Smooth muscle cell (in vitro differentiated cells): ENCODE measurements at regions not wholly inside any gene's neighbourhood (a gene's known extent, or its start where the extent isn't known, plus 50 kb on each side); places are given as distances from the start of the nearest gene placed in this dataset.

Experiments
- DNase-seq: peaks from one replicate; lab custom pipeline; 2025; ENCODE audit not compliant: unreplicated experiment; lab: John Stamatoyannopoulos, UW
- H2AFZ ChIP-seq: fragments of 200-600 bp; sonication (generic); 2 replicates; pipeline ENCODE4 v1.6.0; 2016; ENCODE audit warnings: antibody characterized with exemption, low read depth, mild to moderate bottlenecking
- H3F3A ChIP-seq: fragments of 200-600 bp; sonication (generic); 2 replicates; pipeline ENCODE4 v1.6.0; 2017; ENCODE audit warnings: antibody characterized with exemption, low read depth
- H3K27ac ChIP-seq: fragments of 200-600 bp; sonication (generic); 2 replicates; pipeline ENCODE4 v1.5.1; 2016; ENCODE audit warnings: low read depth, mild to moderate bottlenecking
- H3K27me3 ChIP-seq: fragments of 200-600 bp; sonication (generic); 2 replicates; pipeline ENCODE4 v1.6.1; 2016; ENCODE audit warnings: low read depth, mild to moderate bottlenecking
- H3K36me3 ChIP-seq: fragments of 200-600 bp; sonication (generic); 2 replicates; pipeline ENCODE4 v1.5.1; 2016; ENCODE audit warnings: low read depth
- H3K4me1 ChIP-seq: fragments of 200-600 bp; sonication (generic); 2 replicates; pipeline ENCODE4 v1.5.1; 2016; ENCODE audit warnings: low read depth
- H3K4me2 ChIP-seq: fragments of 200-600 bp; sonication (generic); 2 replicates; pipeline ENCODE4 v1.6.0; 2016; ENCODE audit warnings: mild to moderate bottlenecking
- H3K4me3 ChIP-seq: fragments of 200-600 bp; sonication (generic); 2 replicates; pipeline ENCODE4 v1.5.1; 2016; ENCODE audit warnings: mild to moderate bottlenecking
- H3K79me2 ChIP-seq: fragments of 200-600 bp; sonication (generic); 2 replicates; pipeline ENCODE4 v1.6.0; 2016; ENCODE audit warnings: low read depth, mild to moderate bottlenecking
- H3K9ac ChIP-seq: fragments of 200-600 bp; sonication (generic); 2 replicates; pipeline ENCODE4 v1.6.0; 2016; ENCODE audit warnings: low read depth
- H3K9me3 ChIP-seq: fragments of 200-600 bp; sonication (generic); replicated peaks from 2 replicates; pipeline ENCODE4 v1.5.1; 2016; ENCODE audit warnings: low read depth
- H4K20me1 ChIP-seq: fragments of 200-600 bp; sonication (generic); 2 replicates; pipeline ENCODE4 v1.6.0; 2016; ENCODE audit warnings: low read depth
- CTCF ChIP-seq: fragments of 200-600 bp; sonication (generic); IDR thresholded peaks from 2 replicates; pipeline ENCODE4 v1.5.1; 2017; ENCODE audit warnings: borderline replicate concordance, mild to moderate bottlenecking, antibody characterized with exemption; ENCODE audit not compliant: insufficient read depth, poor library complexity, severe bottlenecking
- WGBS: methylation state at CpG from one replicate; pipeline ENCODE4 v1.1.7; 2016; ENCODE audit warnings: low lambda C conversion rate; 5-methylcytosine and 5-hydroxymethylcytosine counted together

- Histone ChIP-seq H3K9me3 (no peaks in the 10 kb centered on the region), H3K79me2 (no peaks in the 10 kb centered on the region), H3K36me3 (no peaks in the 10 kb centered on the region), H3K4me1 (no peaks in the 10 kb centered on the region), H4K20me1 (no peaks in the 10 kb centered on the region), H3F3A (no peaks in the 10 kb centered on the region), H3K9ac (no peak overlapping the region), H3K4me2 (no peak overlapping the region), H3K27ac (no peak overlapping the region), H3K27me3 (no peaks in the 10 kb centered on the region), H2AFZ (no peak overlapping the region), H3K4me3 (no peak overlapping the region)
- WGBS, result 85% methylated on average over 4 of the region's 4 CpGs
- no peak for DNase-seq
- TF ChIP-seq CTCF, result no peak
These were observed 169.6 kb upstream of the FRMD6 start for GRCh38 chr14:51482102-51482501.

GRCh38 chr14:51484485-51484884 lies 167.2 kb upstream of the FRMD6 start:
- no peak for TF ChIP-seq CTCF
- Histone ChIP-seq H4K20me1 (no peaks in the 10 kb centered on the region), H3K27me3 (no peaks in the 10 kb centered on the region), H3K4me1 (no peaks in the 10 kb centered on the region), H3K4me3 (no peak overlapping the region), H3K9ac (no peak overlapping the region), H3K79me2 (no peaks in the 10 kb centered on the region), H3K9me3 (no peaks in the 10 kb centered on the region), H3K36me3 (no peaks in the 10 kb centered on the region), H3K27ac (no peak overlapping the region), H2AFZ (no peak overlapping the region), H3K4me2 (no peak overlapping the region), H3F3A (peaks cover 5% of the 10 kb centered on the region)
- DNase-seq, result no peak
- WGBS, result 93% methylated on average over 2 of the region's 2 CpGs

- Histone ChIP-seq H3K36me3 (no peaks in the 10 kb centered on the region), H3K4me2 (no peak overlapping the region), H3K9ac (no peak overlapping the region), H3K27me3 (no peaks in the 10 kb centered on the region), H3F3A (peaks cover 5% of the 10 kb centered on the region), H3K27ac (no peak overlapping the region), H3K9me3 (no peaks in the 10 kb centered on the region), H3K4me3 (no peak overlapping the region), H4K20me1 (no peaks in the 10 kb centered on the region), H3K79me2 (no peaks in the 10 kb centered on the region), H2AFZ (no peak overlapping the region), H3K4me1 (no peaks in the 10 kb centered on the region)
- DNase-seq, result no peak
- TF ChIP-seq CTCF, result no peak
- WGBS, result 84% methylated on average over 7 of the region's 9 CpGs
These were observed 166.0 kb upstream of the FRMD6 start for GRCh38 chr14:51485733-51486132.

- Histone ChIP-seq H3K27ac (peak overlapping the region; percentile 82), H3K4me2 (peak overlapping the region; percentile 68)
- 56% methylated on average over 6 of the region's 6 CpGs for WGBS
These were observed 163.9 kb upstream of the FRMD6 start for GRCh38 chr14:51487848-51488247.

More at GRCh38 chr14:51487848-51488247, 163.9 kb upstream of the FRMD6 start:
- no peaks in the 10 kb centered on the region for H4K20me1 ChIP-seq
- H3K36me3 ChIP-seq, result no peaks in the 10 kb centered on the region
- no peaks in the 10 kb centered on the region for H3K27me3 ChIP-seq
- no peaks in the 10 kb centered on the region for H3K9me3 ChIP-seq
- H3K4me1 ChIP-seq, result no peaks in the 10 kb centered on the region
- no peak for DNase-seq
- TF ChIP-seq CTCF, result no peak
- H2AFZ ChIP-seq, result peak overlapping the region; percentile 53
- H3K79me2 ChIP-seq, result no peaks in the 10 kb centered on the region
- H3F3A ChIP-seq, result peaks cover 5% of the 10 kb centered on the region
- H3K9ac ChIP-seq, result no peak overlapping the region
- no peak overlapping the region for H3K4me3 ChIP-seq
